GM21390 (cell line): ENCODE measurements at regions not wholly inside any gene's neighbourhood (a gene's known extent, or its start where the extent isn't known, plus 50 kb on each side); places are given as distances from the start of the nearest gene placed in this dataset.

Experiments
- ATAC-seq: cut with Tn5 transposase; IDR thresholded peaks from one replicate; pipeline ENCODE4 v1.9.1; 2021; ENCODE audit not compliant: unreplicated experiment

GRCh38 chr3:6805236-6805635, 55.7 kb upstream of the GRM7 start:
- ATAC-seq = no peak

GRCh38 chr3:6806991-6807390, 53.9 kb upstream of the GRM7 start:
- ATAC-seq = no peak

GRCh38 chr3:6807967-6808588, 52.8 kb upstream of the GRM7 start:
- ATAC-seq = no peak

GRCh38 chr3:6809349-6809748, 51.6 kb upstream of the GRM7 start:
- no peak for ATAC-seq
